Loucy (cell line): ENCODE measurements at regions not wholly inside any gene's neighbourhood (a gene's known extent, or its start where the extent isn't known, plus 50 kb on each side); places are given as distances from the start of the nearest gene placed in this dataset.
"Not testable (repeated sequence)": the region's sequence is repeated elsewhere in the genome, so short reads cannot be mapped to it uniquely, and the experiment has no call there.

ENCODE experiments used
- H2AFZ ChIP-seq: fragments of 200-600 bp; sonication (generic); 2 replicates; pipeline ENCODE4 v1.6.0; 2016; ENCODE audit warnings: antibody characterized with exemption, mild to moderate bottlenecking, low read length, moderate library complexity
- H3F3A ChIP-seq: fragments of 200-600 bp; 2 replicates; pipeline ENCODE4 v1.6.0; 2016; ENCODE audit warnings: antibody characterized with exemption, low read depth, mild to moderate bottlenecking
- H3K27me3 ChIP-seq: fragments of 200-600 bp; sonication (generic); 2 replicates; pipeline ENCODE4 v1.6.1; 2014; ENCODE audit warnings: low read length, mild to moderate bottlenecking; ENCODE audit not compliant: insufficient read depth, poor library complexity, severe bottlenecking
- H3K36me3 ChIP-seq: fragments of 200-600 bp; sonication (generic); 2 replicates; pipeline ENCODE4 v1.6.1; 2016; ENCODE audit warnings: low read length; ENCODE audit not compliant: insufficient read depth
- H3K4me1 ChIP-seq: fragments of 200-600 bp; sonication (generic); 2 replicates; pipeline ENCODE4 v1.5.1; 2014; ENCODE audit warnings: low read length, mild to moderate bottlenecking; ENCODE audit not compliant: insufficient read depth, poor library complexity, severe bottlenecking
- H3K4me2 ChIP-seq: fragments of 200-600 bp; sonication (generic); 2 replicates; pipeline ENCODE4 v1.6.0; 2014; ENCODE audit warnings: antibody characterized with exemption, low read length, low read depth, mild to moderate bottlenecking; ENCODE audit not compliant: poor library complexity, severe bottlenecking
- H3K4me3 ChIP-seq: fragments of 200-600 bp; sonication (generic); 2 replicates; pipeline ENCODE4 v1.5.1; 2014; ENCODE audit warnings: low read length, mild to moderate bottlenecking, mixed read lengths; ENCODE audit not compliant: poor library complexity, severe bottlenecking
- H3K79me2 ChIP-seq: fragments of 200-600 bp; sonication (generic); 2 replicates; pipeline ENCODE4 v1.6.1; 2014; ENCODE audit warnings: low read length; ENCODE audit not compliant: insufficient read depth
- H3K9ac ChIP-seq: fragments of 200-600 bp; sonication (generic); 2 replicates; pipeline ENCODE4 v1.6.0; 2014; ENCODE audit warnings: mild to moderate bottlenecking, low read depth, low read length, moderate library complexity; ENCODE audit not compliant: poor library complexity, severe bottlenecking
- H3K9me2 ChIP-seq: fragments of 200-600 bp; sonication (generic); replicated peaks from 2 replicates; pipeline ENCODE4 v1.6.1; 2016; ENCODE audit warnings: low read depth, low read length, mixed read lengths
- H3K9me3 ChIP-seq: fragments of 200-600 bp; sonication (generic); 2 replicates; pipeline ENCODE4 v1.6.1; 2014; ENCODE audit warnings: mild to moderate bottlenecking, antibody characterized with exemption, low read length, low read depth; ENCODE audit not compliant: insufficient read depth
- H4K20me1 ChIP-seq: fragments of 200-600 bp; sonication (generic); 2 replicates; pipeline ENCODE4 v1.6.0; 2014; ENCODE audit warnings: antibody characterized with exemption, low read length, mild to moderate bottlenecking; ENCODE audit not compliant: insufficient read depth, poor library complexity, severe bottlenecking
- EZH2phosphoT487 ChIP-seq: fragments of 200-600 bp; IDR thresholded peaks from 2 replicates; pipeline ENCODE4 v1.6.1; 2018; ENCODE audit warnings: antibody characterized with exemption, mild to moderate bottlenecking, moderate library complexity, borderline replicate concordance
- TF ChIP-seq, protein P1 (sequence below): fragments of 200-600 bp; sonication (generic); conservative IDR thresholded peaks from 2 replicates; pipeline ENCODE4 v1.5.1; 2014; ENCODE audit warnings: mild to moderate bottlenecking, antibody characterized with exemption, low read length

DNA sequence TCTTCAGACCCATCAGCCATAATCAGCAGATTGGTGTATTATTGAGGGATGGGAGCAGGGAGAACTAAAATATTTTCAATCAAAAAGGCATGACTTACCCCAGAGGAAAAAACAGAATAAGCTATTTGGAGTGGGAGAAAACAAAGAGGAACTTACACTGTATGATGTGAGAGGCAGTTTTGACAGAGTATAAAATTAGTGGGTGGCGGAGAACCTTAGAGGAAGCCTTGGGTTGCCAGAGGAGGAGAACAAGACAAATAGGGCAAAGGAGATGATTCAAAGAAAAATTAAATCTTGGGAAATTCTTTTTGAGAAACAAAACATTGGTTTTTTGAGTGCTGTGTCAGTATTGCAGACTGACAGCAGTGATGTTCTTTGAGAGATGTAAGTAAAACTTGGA, 285.0 kb downstream of the C11orf87 start:
- H3K9me2 ChIP-seq: no peaks in the 10 kb centered on the region
- no peaks in the 10 kb centered on the region for H3K27me3 ChIP-seq
- no peaks in the 10 kb centered on the region for H3K79me2 ChIP-seq
- H3K4me3 ChIP-seq: no peak overlapping the region
- TF ChIP-seq, protein P1, sequence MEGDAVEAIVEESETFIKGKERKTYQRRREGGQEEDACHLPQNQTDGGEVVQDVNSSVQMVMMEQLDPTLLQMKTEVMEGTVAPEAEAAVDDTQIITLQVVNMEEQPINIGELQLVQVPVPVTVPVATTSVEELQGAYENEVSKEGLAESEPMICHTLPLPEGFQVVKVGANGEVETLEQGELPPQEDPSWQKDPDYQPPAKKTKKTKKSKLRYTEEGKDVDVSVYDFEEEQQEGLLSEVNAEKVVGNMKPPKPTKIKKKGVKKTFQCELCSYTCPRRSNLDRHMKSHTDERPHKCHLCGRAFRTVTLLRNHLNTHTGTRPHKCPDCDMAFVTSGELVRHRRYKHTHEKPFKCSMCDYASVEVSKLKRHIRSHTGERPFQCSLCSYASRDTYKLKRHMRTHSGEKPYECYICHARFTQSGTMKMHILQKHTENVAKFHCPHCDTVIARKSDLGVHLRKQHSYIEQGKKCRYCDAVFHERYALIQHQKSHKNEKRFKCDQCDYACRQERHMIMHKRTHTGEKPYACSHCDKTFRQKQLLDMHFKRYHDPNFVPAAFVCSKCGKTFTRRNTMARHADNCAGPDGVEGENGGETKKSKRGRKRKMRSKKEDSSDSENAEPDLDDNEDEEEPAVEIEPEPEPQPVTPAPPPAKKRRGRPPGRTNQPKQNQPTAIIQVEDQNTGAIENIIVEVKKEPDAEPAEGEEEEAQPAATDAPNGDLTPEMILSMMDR: no peak
- TF ChIP-seq EZH2phosphoT487: no peak
- H3K4me2 ChIP-seq: no peak overlapping the region
- H4K20me1 ChIP-seq: no peaks in the 10 kb centered on the region
- H2AFZ ChIP-seq: no peak overlapping the region
- no peaks in the 10 kb centered on the region for H3F3A ChIP-seq
- no peaks in the 10 kb centered on the region for H3K4me1 ChIP-seq
- H3K36me3 ChIP-seq: no peaks in the 10 kb centered on the region
- H3K9ac ChIP-seq: no peak overlapping the region
- no peaks in the 10 kb centered on the region for H3K9me3 ChIP-seq

DNA sequence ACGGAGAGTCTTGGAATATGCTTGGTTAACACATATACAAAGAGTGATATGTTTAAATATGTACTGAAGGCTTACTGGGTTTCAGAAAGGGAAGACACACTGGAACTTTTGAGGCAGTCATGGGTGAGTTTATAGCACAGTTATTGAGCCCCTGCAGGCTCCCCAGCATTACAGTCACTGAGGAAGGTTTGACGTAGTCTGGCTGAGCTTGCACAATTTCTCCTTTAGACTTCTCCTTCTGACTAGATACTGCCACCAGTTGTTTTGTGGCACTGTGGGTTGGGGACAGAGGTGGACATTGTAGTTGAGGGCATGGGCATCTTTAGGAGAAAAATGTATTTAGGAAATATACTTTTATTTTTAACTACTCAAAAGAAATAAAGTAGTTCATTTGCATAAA, 285.4 kb downstream of the C11orf87 start:
- H2AFZ ChIP-seq: no peak overlapping the region
- no peaks in the 10 kb centered on the region for H4K20me1 ChIP-seq
- TF ChIP-seq, protein P1: no peak
- TF ChIP-seq EZH2phosphoT487: no peak
- no peaks in the 10 kb centered on the region for H3K9me2 ChIP-seq
- no peaks in the 10 kb centered on the region for H3K9me3 ChIP-seq
- no peak overlapping the region for H3K9ac ChIP-seq
- H3K4me3 ChIP-seq: no peak overlapping the region
- no peaks in the 10 kb centered on the region for H3F3A ChIP-seq
- H3K4me2 ChIP-seq: no peak overlapping the region
- H3K4me1 ChIP-seq: no peaks in the 10 kb centered on the region
- no peaks in the 10 kb centered on the region for H3K27me3 ChIP-seq
- H3K79me2 ChIP-seq: no peaks in the 10 kb centered on the region
- no peaks in the 10 kb centered on the region for H3K36me3 ChIP-seq

DNA sequence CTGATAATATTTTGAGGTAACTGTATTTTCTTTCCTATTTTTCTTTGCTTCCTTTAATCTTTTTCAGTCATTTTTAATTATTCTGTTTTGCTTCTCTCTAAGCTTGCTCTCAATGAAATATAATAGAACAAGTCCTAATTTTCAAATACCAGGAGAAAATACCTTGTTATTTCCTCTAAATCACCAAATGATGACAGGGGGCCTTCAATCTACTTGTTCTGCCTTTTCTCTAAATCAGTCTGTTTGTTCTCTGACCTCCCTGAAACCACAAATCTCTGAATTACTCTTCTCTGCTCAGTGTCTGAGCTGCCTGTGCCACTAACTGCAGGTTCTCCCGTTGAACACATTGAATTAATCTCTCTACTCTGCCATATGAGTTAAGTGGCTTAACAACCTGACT, 286.2 kb downstream of the C11orf87 start:
- H3K27me3 ChIP-seq: no peaks in the 10 kb centered on the region
- H3K9ac ChIP-seq: no peak overlapping the region
- H3F3A ChIP-seq: no peaks in the 10 kb centered on the region
- H3K79me2 ChIP-seq: no peaks in the 10 kb centered on the region
- no peaks in the 10 kb centered on the region for H3K9me3 ChIP-seq
- no peaks in the 10 kb centered on the region for H3K4me1 ChIP-seq
- H2AFZ ChIP-seq: no peak overlapping the region
- no peak overlapping the region for H3K4me3 ChIP-seq
- H3K4me2 ChIP-seq: no peak overlapping the region
- H3K36me3 ChIP-seq: no peaks in the 10 kb centered on the region
- H4K20me1 ChIP-seq: no peaks in the 10 kb centered on the region
- TF ChIP-seq, protein P1: no peak
- TF ChIP-seq EZH2phosphoT487: no peak
- H3K9me2 ChIP-seq: no peaks in the 10 kb centered on the region

DNA sequence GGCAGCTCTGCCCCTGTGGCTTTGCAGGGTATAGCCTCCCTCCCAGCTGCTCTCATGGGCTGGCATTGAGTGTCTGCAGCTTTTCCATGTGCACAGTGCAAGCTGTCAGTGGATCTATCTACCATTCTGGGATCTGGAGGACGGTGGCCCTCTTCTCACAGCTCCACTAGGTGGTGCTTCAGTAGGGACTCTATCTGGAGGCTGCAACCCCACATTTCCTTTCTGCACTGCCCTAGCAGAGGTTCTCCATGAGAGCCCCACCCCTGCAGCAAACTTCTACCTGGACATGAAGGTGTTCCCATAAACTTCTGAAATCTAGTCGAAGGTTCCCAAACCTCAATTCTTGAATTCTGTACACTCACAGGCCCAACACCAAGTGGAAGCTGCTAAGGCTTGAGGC, 292.5 kb downstream of the C11orf87 start:
- not testable (repeated sequence) for H3K9me3 ChIP-seq, H3K36me3 ChIP-seq, H3F3A ChIP-seq, H3K4me3 ChIP-seq, H3K9me2 ChIP-seq, H2AFZ ChIP-seq, H3K4me1 ChIP-seq, H4K20me1 ChIP-seq, H3K4me2 ChIP-seq, H3K9ac ChIP-seq, H3K27me3 ChIP-seq, H3K79me2 ChIP-seq

DNA sequence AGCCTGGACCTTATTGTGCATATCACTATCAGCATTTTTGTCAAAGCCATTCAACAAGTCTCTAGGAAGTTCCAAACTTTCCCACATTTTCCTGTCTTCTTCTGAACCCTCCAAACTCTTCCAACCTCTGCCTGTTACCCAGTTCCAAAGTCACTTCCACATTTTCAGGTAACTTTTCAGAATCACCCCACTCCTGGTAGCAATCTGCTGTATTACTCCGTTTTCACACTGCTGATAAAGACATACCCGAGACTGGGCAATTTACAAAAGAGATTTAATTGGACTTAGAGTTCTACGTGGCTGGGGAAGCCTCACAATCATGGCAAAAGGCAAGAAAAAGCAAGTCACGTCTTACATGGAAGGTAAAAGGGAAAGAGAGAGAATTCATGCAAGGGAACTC, 293.4 kb downstream of the C11orf87 start:
- not testable (repeated sequence) for H3K79me2 ChIP-seq, H3K36me3 ChIP-seq, H3K4me2 ChIP-seq, H3K9ac ChIP-seq, H2AFZ ChIP-seq, H4K20me1 ChIP-seq, H3K4me3 ChIP-seq, H3F3A ChIP-seq, H3K9me2 ChIP-seq, H3K4me1 ChIP-seq, H3K27me3 ChIP-seq, H3K9me3 ChIP-seq
